ENCODE measurements at regions not wholly inside any gene's neighbourhood (a gene's known extent, or its start where the extent isn't known, plus 50 kb on each side); places are given as distances from the start of the nearest gene placed in this dataset.
"Not testable (repeated sequence)": the region's sequence is repeated elsewhere in the genome, so short reads cannot be mapped to it uniquely, and the experiment has no call there.

- Mint-ChIP-seq H3K27ac (ENCODE audit: unreplicated experiment) (no peak overlapping the region), H3K27me3 (ENCODE audit: unreplicated experiment) (peaks cover 2% of the 10 kb centered on the region), H3K9me3 (ENCODE audit: unreplicated experiment) (no peaks in the 10 kb centered on the region), H3K4me3 (ENCODE audit: unreplicated experiment) (no peak overlapping the region), H3K36me3 (ENCODE audit: low read depth, unreplicated experiment) (no peaks in the 10 kb centered on the region), H3K4me1 (ENCODE audit: unreplicated experiment) (peaks cover 12% of the 10 kb centered on the region)
- DNase-seq (ENCODE audit: low spot score), result no peak
- TF ChIP-seq, protein P1, sequence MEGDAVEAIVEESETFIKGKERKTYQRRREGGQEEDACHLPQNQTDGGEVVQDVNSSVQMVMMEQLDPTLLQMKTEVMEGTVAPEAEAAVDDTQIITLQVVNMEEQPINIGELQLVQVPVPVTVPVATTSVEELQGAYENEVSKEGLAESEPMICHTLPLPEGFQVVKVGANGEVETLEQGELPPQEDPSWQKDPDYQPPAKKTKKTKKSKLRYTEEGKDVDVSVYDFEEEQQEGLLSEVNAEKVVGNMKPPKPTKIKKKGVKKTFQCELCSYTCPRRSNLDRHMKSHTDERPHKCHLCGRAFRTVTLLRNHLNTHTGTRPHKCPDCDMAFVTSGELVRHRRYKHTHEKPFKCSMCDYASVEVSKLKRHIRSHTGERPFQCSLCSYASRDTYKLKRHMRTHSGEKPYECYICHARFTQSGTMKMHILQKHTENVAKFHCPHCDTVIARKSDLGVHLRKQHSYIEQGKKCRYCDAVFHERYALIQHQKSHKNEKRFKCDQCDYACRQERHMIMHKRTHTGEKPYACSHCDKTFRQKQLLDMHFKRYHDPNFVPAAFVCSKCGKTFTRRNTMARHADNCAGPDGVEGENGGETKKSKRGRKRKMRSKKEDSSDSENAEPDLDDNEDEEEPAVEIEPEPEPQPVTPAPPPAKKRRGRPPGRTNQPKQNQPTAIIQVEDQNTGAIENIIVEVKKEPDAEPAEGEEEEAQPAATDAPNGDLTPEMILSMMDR (IDR thresholded peaks at IDR 0.05; ENCODE audit: unreplicated experiment), result no peak
Measured at GRCh38 chr12:116673681-116674111, 64.2 kb downstream of the SPRING1 start.

GRCh38 chr12:116672842-116673516 is 64.9 kb downstream of the SPRING1 start:
- Mint-ChIP-seq H3K27ac (ENCODE audit: unreplicated experiment) (no peak overlapping the region), H3K4me1 (ENCODE audit: unreplicated experiment) (peaks cover 12% of the 10 kb centered on the region)

GRCh38 chr12:116672010-116672409 is 65.9 kb downstream of the SPRING1 start:
- no peak for DNase-seq (ENCODE audit: low spot score)

More at GRCh38 chr12:116672842-116673516, 64.9 kb downstream of the SPRING1 start:
- no peak for DNase-seq (ENCODE audit: low spot score)
- Mint-ChIP-seq H3K4me3 (ENCODE audit: unreplicated experiment) (no peak overlapping the region), H3K27me3 (ENCODE audit: unreplicated experiment) (peaks cover 2% of the 10 kb centered on the region), H3K36me3 (ENCODE audit: low read depth, unreplicated experiment) (no peaks in the 10 kb centered on the region), H3K9me3 (ENCODE audit: unreplicated experiment) (no peaks in the 10 kb centered on the region)
- TF ChIP-seq, protein P1 (IDR thresholded peaks at IDR 0.05; ENCODE audit: unreplicated experiment), result no peak

GRCh38 chr12:116670859-116671258 is 67.0 kb downstream of the SPRING1 start:
- no peak overlapping the region for H3K27ac Mint-ChIP-seq (ENCODE audit: unreplicated experiment)
- no peak for DNase-seq (ENCODE audit: low spot score)
- H3K9me3 Mint-ChIP-seq (ENCODE audit: unreplicated experiment), result no peaks in the 10 kb centered on the region
- no peaks in the 10 kb centered on the region for H3K36me3 Mint-ChIP-seq (ENCODE audit: low read depth, unreplicated experiment)
- TF ChIP-seq, protein P1 (IDR thresholded peaks at IDR 0.05; ENCODE audit: unreplicated experiment), result no peak
- peaks cover 2% of the 10 kb centered on the region for H3K27me3 Mint-ChIP-seq (ENCODE audit: unreplicated experiment)
- H3K4me1 Mint-ChIP-seq (ENCODE audit: unreplicated experiment), result peaks cover 15% of the 10 kb centered on the region
- H3K4me3 Mint-ChIP-seq (ENCODE audit: unreplicated experiment), result no peak overlapping the region

More at GRCh38 chr12:116672010-116672409, 65.9 kb downstream of the SPRING1 start:
- TF ChIP-seq, protein P1 (IDR thresholded peaks at IDR 0.05; ENCODE audit: unreplicated experiment), result no peak
- no peaks in the 10 kb centered on the region for H3K9me3 Mint-ChIP-seq (ENCODE audit: unreplicated experiment)
- peaks cover 12% of the 10 kb centered on the region for H3K4me1 Mint-ChIP-seq (ENCODE audit: unreplicated experiment)
- no peak overlapping the region for H3K27ac Mint-ChIP-seq (ENCODE audit: unreplicated experiment)
- H3K27me3 Mint-ChIP-seq (ENCODE audit: unreplicated experiment), result peaks cover 2% of the 10 kb centered on the region
- no peaks in the 10 kb centered on the region for H3K36me3 Mint-ChIP-seq (ENCODE audit: low read depth, unreplicated experiment)
- no peak overlapping the region for H3K4me3 Mint-ChIP-seq (ENCODE audit: unreplicated experiment)

DNA sequence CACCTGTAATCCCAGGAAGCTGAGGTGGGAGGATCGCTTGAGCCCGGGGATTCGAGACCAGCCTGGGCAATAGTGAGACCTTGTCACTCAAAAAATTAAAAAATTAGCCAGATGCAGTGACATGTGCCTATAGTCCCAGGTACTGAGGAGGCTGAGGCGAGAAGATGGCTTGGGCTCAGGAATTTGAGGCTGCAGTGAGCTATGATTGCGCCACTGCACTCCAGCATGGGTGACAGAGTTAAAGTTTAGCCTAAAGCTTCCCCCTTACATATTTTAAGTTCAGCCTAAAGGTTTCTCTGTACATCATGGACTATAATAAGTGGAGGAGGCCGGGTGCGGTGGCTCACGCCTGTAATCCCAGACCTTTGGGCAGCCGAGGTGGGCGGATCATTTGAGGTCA is 70.1 kb downstream of the SPRING1 start:
- no peaks in the 10 kb centered on the region for H3K36me3 Mint-ChIP-seq (ENCODE audit: low read depth, unreplicated experiment)
- no peaks in the 10 kb centered on the region for H3K9me3 Mint-ChIP-seq (ENCODE audit: unreplicated experiment)
- TF ChIP-seq, protein P1 (IDR thresholded peaks at IDR 0.05; ENCODE audit: unreplicated experiment), result no peak
- H3K4me3 Mint-ChIP-seq (ENCODE audit: unreplicated experiment), result no peak overlapping the region
- peaks cover 11% of the 10 kb centered on the region for H3K4me1 Mint-ChIP-seq (ENCODE audit: unreplicated experiment)
- no peak for DNase-seq (ENCODE audit: low spot score)
- no peaks in the 10 kb centered on the region for H3K27me3 Mint-ChIP-seq (ENCODE audit: unreplicated experiment)
- no peak overlapping the region for H3K27ac Mint-ChIP-seq (ENCODE audit: unreplicated experiment)

DNA sequence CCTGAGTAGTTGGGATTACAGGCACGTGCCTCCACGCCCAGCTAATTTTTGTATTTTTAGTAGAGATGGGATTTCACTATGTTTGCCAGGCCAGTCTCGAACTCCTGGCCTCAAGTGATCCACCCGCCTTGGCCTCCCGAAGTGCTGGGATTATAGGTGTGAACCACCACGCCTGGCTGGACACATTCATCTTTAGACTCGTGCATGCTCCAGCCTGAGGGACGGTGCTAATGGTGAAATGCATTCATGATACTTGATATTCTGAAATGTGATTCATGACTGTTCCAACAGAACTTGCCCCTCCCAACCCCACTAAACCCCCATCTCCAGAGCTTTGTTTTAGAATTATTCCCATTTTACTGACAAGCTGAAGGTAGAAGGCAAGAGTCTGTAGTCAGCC is 71.0 kb downstream of the SPRING1 start:
- not testable (repeated sequence) for DNase-seq (ENCODE audit: low spot score); H3K9me3 Mint-ChIP-seq (ENCODE audit: unreplicated experiment); H3K4me3 Mint-ChIP-seq (ENCODE audit: unreplicated experiment); H3K27ac Mint-ChIP-seq (ENCODE audit: unreplicated experiment); H3K36me3 Mint-ChIP-seq (ENCODE audit: low read depth, unreplicated experiment); H3K27me3 Mint-ChIP-seq (ENCODE audit: unreplicated experiment)
- H3K4me1 Mint-ChIP-seq (ENCODE audit: unreplicated experiment), result peaks cover 12% of the 10 kb centered on the region
